GM23338 (cell line): ENCODE measurements at regions not wholly inside any gene's neighbourhood (a gene's known extent, or its start where the extent isn't known, plus 50 kb on each side); places are given as distances from the start of the nearest gene placed in this dataset.

Source experiments
- EZH2 ChIP-seq: fragments of 200-600 bp; sonication (generic); IDR thresholded peaks from one replicate; pipeline ENCODE4 v1.8.0; 2017; ENCODE audit warnings: antibody characterized with exemption, mild to moderate bottlenecking, low read depth; ENCODE audit not compliant: unreplicated experiment
- REST ChIP-seq: IDR thresholded peaks from one replicate; pipeline ENCODE4 v1.6.1; 2018; ENCODE audit warnings: antibody characterized with exemption; ENCODE audit not compliant: unreplicated experiment
- TF ChIP-seq, protein P1 (sequence below), 2 experiments: fragments of 200-600 bp in 1 of 2; sonication (generic) in 1 of 2; conservative IDR thresholded peaks; 2 replicates each; pipeline versions ENCODE4 v1.5.1 to v1.6.1; 2016 to 2017; ENCODE audit warnings: antibody characterized with exemption in 2 of 2, low read depth in 2 of 2, mild to moderate bottlenecking in 2 of 2, moderate library complexity in 1 of 2

DNA sequence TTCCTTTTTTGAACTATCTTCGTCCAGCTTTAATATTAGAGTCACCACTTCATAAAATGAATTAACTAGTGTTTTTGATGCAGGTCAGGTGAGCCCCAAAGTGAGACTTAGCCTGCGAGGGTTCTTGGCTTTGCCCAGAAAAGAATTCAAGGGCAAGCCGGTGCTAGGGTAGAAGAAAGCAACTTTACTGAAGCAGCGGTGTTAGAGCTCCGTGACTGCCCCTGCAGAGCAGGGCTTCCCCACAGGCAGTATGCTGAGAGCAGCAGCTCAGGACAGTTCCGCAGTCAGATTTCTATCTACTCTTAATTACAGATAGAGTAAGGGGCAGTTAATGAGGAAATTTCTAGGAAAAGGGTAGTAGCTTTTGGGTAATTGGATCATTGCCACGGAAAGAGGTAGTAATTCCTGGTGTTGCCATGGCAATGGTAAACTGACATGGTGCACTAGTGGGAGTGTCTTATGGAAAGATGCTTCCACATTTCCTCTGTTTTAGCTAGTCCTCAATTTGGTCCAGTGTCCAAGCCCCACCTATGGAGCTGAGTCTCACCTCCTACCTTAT, 432.2 kb upstream of the ZNF507 start:
- TF ChIP-seq EZH2 (no peak), REST (no peak)
- TF ChIP-seq, protein P1, sequence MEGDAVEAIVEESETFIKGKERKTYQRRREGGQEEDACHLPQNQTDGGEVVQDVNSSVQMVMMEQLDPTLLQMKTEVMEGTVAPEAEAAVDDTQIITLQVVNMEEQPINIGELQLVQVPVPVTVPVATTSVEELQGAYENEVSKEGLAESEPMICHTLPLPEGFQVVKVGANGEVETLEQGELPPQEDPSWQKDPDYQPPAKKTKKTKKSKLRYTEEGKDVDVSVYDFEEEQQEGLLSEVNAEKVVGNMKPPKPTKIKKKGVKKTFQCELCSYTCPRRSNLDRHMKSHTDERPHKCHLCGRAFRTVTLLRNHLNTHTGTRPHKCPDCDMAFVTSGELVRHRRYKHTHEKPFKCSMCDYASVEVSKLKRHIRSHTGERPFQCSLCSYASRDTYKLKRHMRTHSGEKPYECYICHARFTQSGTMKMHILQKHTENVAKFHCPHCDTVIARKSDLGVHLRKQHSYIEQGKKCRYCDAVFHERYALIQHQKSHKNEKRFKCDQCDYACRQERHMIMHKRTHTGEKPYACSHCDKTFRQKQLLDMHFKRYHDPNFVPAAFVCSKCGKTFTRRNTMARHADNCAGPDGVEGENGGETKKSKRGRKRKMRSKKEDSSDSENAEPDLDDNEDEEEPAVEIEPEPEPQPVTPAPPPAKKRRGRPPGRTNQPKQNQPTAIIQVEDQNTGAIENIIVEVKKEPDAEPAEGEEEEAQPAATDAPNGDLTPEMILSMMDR (conservative IDR thresholded peaks at IDR 0.05; ENCODE audit: low read depth in 2 of 2), result no peak
